ENCODE measurements at regions not wholly inside any gene's neighbourhood (a gene's known extent, or its start where the extent isn't known, plus 50 kb on each side); places are given as distances from the start of the nearest gene placed in this dataset.

GRCh38 chr5:98099448-98100105 is 673.9 kb upstream of the RGMB start:
- no peak for DNase-seq (ENCODE audit: low spot score)
- TF ChIP-seq FOXA2 (IDR thresholded peaks at IDR 0.05) (no peak), EGR1 (IDR thresholded peaks at IDR 0.05; ENCODE audit: low read depth in 2 of 2) (no peak), NR2F2 (IDR thresholded peaks at IDR 0.05) (no peak), YY1 (IDR thresholded peaks at IDR 0.05) (no peak)
- no peaks in the 10 kb centered on the region for H3K36me3 ChIP-seq (ENCODE audit: control insufficient read depth in 4 of 4, insufficient read depth in 3 of 4, low read depth in 1 of 4, low read length in 3 of 4)
- no peaks in the 10 kb centered on the region for H3K4me1 ChIP-seq (ENCODE audit: control insufficient read depth in 4 of 4, insufficient read depth in 4 of 4, low read length in 3 of 4)
- H3K4me3 ChIP-seq (ENCODE audit: low read depth in 1 of 3, low read length in 3 of 3) = no peak overlapping the region
- WGBS = 54% methylated on average over 3 of the region's 3 CpGs
- H3K9ac ChIP-seq (ENCODE audit: low read depth in 1 of 2, low read length in 2 of 2) = no peak overlapping the region
- H3K27ac ChIP-seq (ENCODE audit: low read depth in 1 of 2, low read length in 2 of 2) = no peak overlapping the region
- H3K9me3 ChIP-seq (ENCODE audit: control insufficient read depth in 4 of 4, low read length in 3 of 4) = no peaks in the 10 kb centered on the region
- no peaks in the 10 kb centered on the region for H3K27me3 ChIP-seq (ENCODE audit: control insufficient read depth in 4 of 4, insufficient read depth in 4 of 4, low read length in 3 of 4)

- H3K9me3 ChIP-seq (ENCODE audit: control insufficient read depth in 4 of 4, low read length in 3 of 4) = no peaks in the 10 kb centered on the region
- H3K4me3 ChIP-seq (ENCODE audit: low read depth in 1 of 3, low read length in 3 of 3) = no peak overlapping the region
- H3K9ac ChIP-seq (ENCODE audit: low read depth in 1 of 2, low read length in 2 of 2) = no peak overlapping the region
- H3K27ac ChIP-seq (ENCODE audit: low read depth in 1 of 2, low read length in 2 of 2) = no peak overlapping the region
- no peaks in the 10 kb centered on the region for H3K27me3 ChIP-seq (ENCODE audit: control insufficient read depth in 4 of 4, insufficient read depth in 4 of 4, low read length in 3 of 4)
- DNase-seq (ENCODE audit: low spot score) = no peak
- H3K4me1 ChIP-seq (ENCODE audit: control insufficient read depth in 4 of 4, insufficient read depth in 4 of 4, low read length in 3 of 4) = no peaks in the 10 kb centered on the region
- no peak for TF ChIP-seq ATF3 (IDR thresholded peaks at IDR 0.05)
- no peak for TF ChIP-seq FOXA1 (IDR thresholded peaks at IDR 0.05)
- TF ChIP-seq ZBTB33 (IDR thresholded peaks at IDR 0.05) = no peak
- no peak for TF ChIP-seq HNF4G (IDR thresholded peaks at IDR 0.05)
- no peak for TF ChIP-seq SP1 (IDR thresholded peaks at IDR 0.05)
- TF ChIP-seq FOXA2 (IDR thresholded peaks at IDR 0.05) = no peak
- no peak for TF ChIP-seq GABPA (IDR thresholded peaks at IDR 0.05 in 1 of 2, conservative IDR thresholded peaks at IDR 0.05 in 1 of 2)
- no peak for TF ChIP-seq MAX (IDR thresholded peaks at IDR 0.05)
- no peak for TF ChIP-seq TAF1 (conservative IDR thresholded peaks at IDR 0.05)
- no peak for TF ChIP-seq HNF4A (conservative IDR thresholded peaks at IDR 0.05)
- no peak for TF ChIP-seq NR2F2 (IDR thresholded peaks at IDR 0.05)
- TF ChIP-seq YY1 (IDR thresholded peaks at IDR 0.05) = no peak
- no peak for TF ChIP-seq RAD21 (IDR thresholded peaks at IDR 0.05)
- TF ChIP-seq CTCF (IDR thresholded peaks at IDR 0.05; ENCODE audit: low read depth, low read length, missing input control) = no peak
- H3K36me3 ChIP-seq (ENCODE audit: control insufficient read depth in 4 of 4, insufficient read depth in 3 of 4, low read depth in 1 of 4, low read length in 3 of 4) = no peaks in the 10 kb centered on the region
Measured at GRCh38 chr5:98101131-98101530, 672.3 kb upstream of the RGMB start.

- no peak overlapping the region for H3K4me3 ChIP-seq (ENCODE audit: low read depth in 1 of 3, low read length in 3 of 3)
- WGBS = 65% methylated on average over 3 of the region's 3 CpGs
- H3K36me3 ChIP-seq (ENCODE audit: control insufficient read depth in 4 of 4, insufficient read depth in 3 of 4, low read depth in 1 of 4, low read length in 3 of 4) = no peaks in the 10 kb centered on the region
- H3K9me3 ChIP-seq (ENCODE audit: control insufficient read depth in 4 of 4, low read length in 3 of 4) = no peaks in the 10 kb centered on the region
- no peaks in the 10 kb centered on the region for H3K4me1 ChIP-seq (ENCODE audit: control insufficient read depth in 4 of 4, insufficient read depth in 4 of 4, low read length in 3 of 4)
- TF ChIP-seq HNF4G (IDR thresholded peaks at IDR 0.05) = no peak
- TF ChIP-seq REST (IDR thresholded peaks at IDR 0.05) = no peak
- no peak for DNase-seq (ENCODE audit: low spot score)
- no peak overlapping the region for H3K27ac ChIP-seq (ENCODE audit: low read depth in 1 of 2, low read length in 2 of 2)
- no peaks in the 10 kb centered on the region for H3K27me3 ChIP-seq (ENCODE audit: control insufficient read depth in 4 of 4, insufficient read depth in 4 of 4, low read length in 3 of 4)
- no peak overlapping the region for H3K9ac ChIP-seq (ENCODE audit: low read depth in 1 of 2, low read length in 2 of 2)
Measured at GRCh38 chr5:98102936-98103335, 670.5 kb upstream of the RGMB start.

Data from liver (tissue), 8 donors.